ENCODE measurements at regions not wholly inside any gene's neighbourhood (a gene's known extent, or its start where the extent isn't known, plus 50 kb on each side); places are given as distances from the start of the nearest gene placed in this dataset.

GRCh38 chr19:32253683-32254508, 91.5 kb upstream of the ZNF507 start:
- Mint-ChIP-seq H3K4me1 (ENCODE audit: insufficient read depth, unreplicated experiment) (no peaks in the 10 kb centered on the region), H3K4me3 (ENCODE audit: unreplicated experiment) (no peak overlapping the region), H3K27me3 (ENCODE audit: insufficient read depth, unreplicated experiment) (no peaks in the 10 kb centered on the region), H3K27ac (ENCODE audit: low read depth, unreplicated experiment) (no peak overlapping the region), H3K36me3 (ENCODE audit: insufficient read depth, unreplicated experiment) (no peaks in the 10 kb centered on the region), H3K9me3 (ENCODE audit: unreplicated experiment) (peaks cover 18% of the 10 kb centered on the region)
- ChIA-PET POLR2A (no interaction called here), CTCF (interaction anchor here (0.5 to 1.0 kb wide), 2 partner anchors 65 to 315 kb away, joined by 3 to 4 read pairs; no protein-coding TSS in a partner anchor)
- no peak for DNase-seq (ENCODE audit: unreplicated experiment)
- no TSS peak for BruUV-seq (replicated peaks)
- intact Hi-C loops (cut with micrococcal nuclease), result no loop called here
- TF ChIP-seq CTCF (IDR thresholded peaks at IDR 0.05; ENCODE audit: unreplicated experiment), result no peak

DNA sequence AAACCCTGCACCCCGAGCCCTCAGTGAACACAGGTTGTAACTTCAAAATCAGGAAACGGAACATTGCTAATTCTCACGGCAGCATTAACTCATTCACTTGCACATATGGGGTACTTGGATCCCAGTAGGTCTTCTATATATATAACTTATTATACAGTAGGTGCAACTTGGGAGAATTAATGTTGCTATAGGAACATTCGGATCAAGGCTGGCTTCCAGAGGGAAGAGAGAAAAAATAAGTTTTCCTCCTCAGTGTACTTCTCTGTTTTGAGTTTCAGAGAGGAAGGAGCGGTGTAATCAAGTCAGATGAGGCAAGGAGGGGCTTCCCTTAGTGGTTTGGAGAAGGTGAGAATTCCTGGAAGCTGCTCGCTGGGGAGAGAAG, 90.9 kb upstream of the ZNF507 start:
- Mint-ChIP-seq H3K27me3 (ENCODE audit: insufficient read depth, unreplicated experiment) (no peaks in the 10 kb centered on the region), H3K4me3 (ENCODE audit: unreplicated experiment) (no peak overlapping the region), H3K36me3 (ENCODE audit: insufficient read depth, unreplicated experiment) (no peaks in the 10 kb centered on the region), H3K4me1 (ENCODE audit: insufficient read depth, unreplicated experiment) (no peaks in the 10 kb centered on the region), H3K27ac (ENCODE audit: low read depth, unreplicated experiment) (no peak overlapping the region), H3K9me3 (ENCODE audit: unreplicated experiment) (peaks cover 23% of the 10 kb centered on the region)
- BruUV-seq (replicated peaks), result no TSS peak
- intact Hi-C loops (cut with micrococcal nuclease), result no loop called here
- POLR2A ChIA-PET, result no interaction called here
- CTCF ChIA-PET, result no interaction called here
- DNase-seq (ENCODE audit: unreplicated experiment), result no peak
- TF ChIP-seq CTCF (IDR thresholded peaks at IDR 0.05; ENCODE audit: unreplicated experiment), result no peak

DNA sequence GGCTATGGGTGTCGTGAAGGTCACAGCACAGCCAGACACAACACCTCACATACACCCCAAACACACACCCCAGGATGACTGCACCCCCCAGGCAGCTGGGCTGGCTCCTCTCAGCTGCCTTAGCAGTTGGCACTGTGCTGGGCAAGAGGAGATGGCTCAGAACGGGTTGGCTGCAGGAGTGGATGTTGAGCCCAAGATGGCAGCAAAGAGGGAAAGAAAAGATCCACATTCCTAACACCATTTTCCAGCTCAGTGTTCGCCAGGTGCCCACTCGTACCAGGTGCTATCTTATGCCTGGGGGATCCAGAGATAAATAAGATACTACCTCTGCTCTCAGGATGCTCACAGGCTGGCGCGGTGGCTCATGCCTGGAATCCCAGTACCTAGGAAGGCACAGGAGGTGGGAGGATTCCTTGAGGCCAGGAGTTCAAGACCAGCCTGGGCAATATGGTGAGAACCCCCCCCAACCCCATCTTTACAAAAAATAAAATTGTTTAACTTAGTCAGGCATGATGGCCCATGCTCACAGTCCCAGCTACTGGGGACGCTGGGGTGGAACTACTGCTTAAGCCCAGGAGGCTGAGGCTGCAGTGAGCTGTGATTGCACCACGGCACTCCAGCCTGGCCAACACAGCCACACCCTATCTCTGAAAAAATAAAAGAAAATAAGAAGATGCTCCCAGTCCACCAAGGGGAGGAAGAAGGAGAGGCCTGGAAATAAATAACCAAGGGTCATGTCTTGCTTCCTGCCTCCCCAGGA, 89.7 kb upstream of the ZNF507 start:
- intact Hi-C loops (cut with micrococcal nuclease), result no loop called here
- no peak for TF ChIP-seq CTCF (IDR thresholded peaks at IDR 0.05; ENCODE audit: unreplicated experiment)
- Mint-ChIP-seq H3K27me3 (ENCODE audit: insufficient read depth, unreplicated experiment) (no peaks in the 10 kb centered on the region), H3K4me1 (ENCODE audit: insufficient read depth, unreplicated experiment) (no peaks in the 10 kb centered on the region), H3K9me3 (ENCODE audit: unreplicated experiment) (peaks cover 15% of the 10 kb centered on the region), H3K4me3 (ENCODE audit: unreplicated experiment) (no peak overlapping the region), H3K27ac (ENCODE audit: low read depth, unreplicated experiment) (no peak overlapping the region), H3K36me3 (ENCODE audit: insufficient read depth, unreplicated experiment) (no peaks in the 10 kb centered on the region)
- no peak for DNase-seq (ENCODE audit: unreplicated experiment)
- ChIA-PET CTCF (no interaction called here), POLR2A (no interaction called here)
- no TSS peak for BruUV-seq (replicated peaks)

DNA sequence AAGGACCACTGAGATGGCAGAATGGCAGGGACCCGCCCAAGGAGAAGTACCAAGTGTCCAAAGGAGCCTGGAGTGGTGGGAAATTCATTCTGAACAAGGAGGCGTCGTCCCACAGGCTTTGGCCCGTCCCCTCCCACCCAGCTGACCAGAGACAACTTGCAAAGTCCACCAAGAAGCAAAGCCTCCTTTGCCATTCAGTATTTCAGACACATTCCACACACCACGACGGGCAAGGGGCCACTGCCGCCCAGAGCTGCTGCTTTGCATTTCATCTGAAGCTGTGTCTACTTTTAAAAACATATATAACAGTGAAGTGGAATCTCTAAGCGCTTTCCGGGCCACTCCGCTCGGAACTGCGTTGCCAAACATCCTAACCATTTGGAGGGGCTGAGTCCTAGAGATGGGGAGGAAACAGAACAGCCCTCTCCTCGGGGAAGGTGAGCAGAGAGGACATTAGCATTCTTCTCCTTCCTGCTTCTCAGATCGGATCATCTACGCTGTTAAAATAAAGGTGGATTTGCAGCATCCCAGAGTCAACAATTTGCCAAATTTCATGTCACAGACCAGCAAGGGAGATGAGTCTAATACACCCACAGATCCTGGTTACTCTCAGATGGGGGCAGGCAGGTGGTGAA, 89.0 kb upstream of the ZNF507 start:
- TF ChIP-seq CTCF (IDR thresholded peaks at IDR 0.05; ENCODE audit: unreplicated experiment), result no peak
- no peak for DNase-seq (ENCODE audit: unreplicated experiment)
- Mint-ChIP-seq H3K27ac (ENCODE audit: low read depth, unreplicated experiment) (no peak overlapping the region), H3K27me3 (ENCODE audit: insufficient read depth, unreplicated experiment) (no peaks in the 10 kb centered on the region), H3K9me3 (ENCODE audit: unreplicated experiment) (peaks cover 15% of the 10 kb centered on the region), H3K36me3 (ENCODE audit: insufficient read depth, unreplicated experiment) (no peaks in the 10 kb centered on the region), H3K4me3 (ENCODE audit: unreplicated experiment) (no peak overlapping the region), H3K4me1 (ENCODE audit: insufficient read depth, unreplicated experiment) (no peaks in the 10 kb centered on the region)
- ChIA-PET CTCF (no interaction called here), POLR2A (no interaction called here)
- BruUV-seq (replicated peaks), result no TSS peak
- intact Hi-C loops (cut with micrococcal nuclease), result no loop called here
